ENCODE measurements at regions not wholly inside any gene's neighbourhood (a gene's known extent, or its start where the extent isn't known, plus 50 kb on each side); places are given as distances from the start of the nearest gene placed in this dataset.

DNA sequence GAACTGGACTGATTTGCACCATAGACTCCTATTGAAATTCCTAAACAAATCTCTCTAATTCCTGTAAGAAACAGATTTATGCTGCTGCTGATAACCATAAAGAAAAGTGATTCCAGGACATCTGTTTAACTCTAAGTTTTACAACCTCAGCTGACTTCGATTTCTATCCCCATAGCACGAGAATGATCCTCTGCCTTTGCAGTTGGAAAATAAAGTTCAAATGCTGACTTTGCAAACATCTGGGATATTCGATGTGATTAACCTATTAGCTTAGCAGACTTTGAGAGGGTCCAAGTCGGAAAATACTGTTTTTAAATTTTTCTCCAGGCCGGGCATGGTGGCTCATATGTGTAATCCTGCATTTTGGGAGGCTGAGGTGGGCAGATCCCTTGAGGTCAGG lies 247.3 kb downstream of the PSAT1 start:
- TF ChIP-seq, protein P1, sequence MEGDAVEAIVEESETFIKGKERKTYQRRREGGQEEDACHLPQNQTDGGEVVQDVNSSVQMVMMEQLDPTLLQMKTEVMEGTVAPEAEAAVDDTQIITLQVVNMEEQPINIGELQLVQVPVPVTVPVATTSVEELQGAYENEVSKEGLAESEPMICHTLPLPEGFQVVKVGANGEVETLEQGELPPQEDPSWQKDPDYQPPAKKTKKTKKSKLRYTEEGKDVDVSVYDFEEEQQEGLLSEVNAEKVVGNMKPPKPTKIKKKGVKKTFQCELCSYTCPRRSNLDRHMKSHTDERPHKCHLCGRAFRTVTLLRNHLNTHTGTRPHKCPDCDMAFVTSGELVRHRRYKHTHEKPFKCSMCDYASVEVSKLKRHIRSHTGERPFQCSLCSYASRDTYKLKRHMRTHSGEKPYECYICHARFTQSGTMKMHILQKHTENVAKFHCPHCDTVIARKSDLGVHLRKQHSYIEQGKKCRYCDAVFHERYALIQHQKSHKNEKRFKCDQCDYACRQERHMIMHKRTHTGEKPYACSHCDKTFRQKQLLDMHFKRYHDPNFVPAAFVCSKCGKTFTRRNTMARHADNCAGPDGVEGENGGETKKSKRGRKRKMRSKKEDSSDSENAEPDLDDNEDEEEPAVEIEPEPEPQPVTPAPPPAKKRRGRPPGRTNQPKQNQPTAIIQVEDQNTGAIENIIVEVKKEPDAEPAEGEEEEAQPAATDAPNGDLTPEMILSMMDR (IDR thresholded peaks at IDR 0.05) = no peak
- no peak for TF ChIP-seq POLR2A (IDR thresholded peaks at IDR 0.05)
